Thymus (tissue), 11 donors: ENCODE measurements at regions not wholly inside any gene's neighbourhood (a gene's known extent, or its start where the extent isn't known, plus 50 kb on each side); places are given as distances from the start of the nearest gene placed in this dataset.

ENCODE experiments used
- DNase-seq, 9 donors: peaks; one replicate each; pipeline ENCODE4 v3.0.0-alpha.2; 2013; ENCODE audit warnings: low spot score in 9 of 9, low read depth in 6 of 9, missing footprints in 1 of 9
- H3K27ac ChIP-seq, 2 donors: one replicate each; pipeline ENCODE4 v1.5.1; 2013; ENCODE audit warnings: control low read depth in 1 of 2, low read depth in 1 of 2, low read length in 1 of 2, mild to moderate bottlenecking in 1 of 2, moderate library complexity in 1 of 2
- H3K27me3 ChIP-seq, 2 donors: one replicate each; pipeline ENCODE4 v1.5.1; 2013; ENCODE audit warnings: low read length in 1 of 2; ENCODE audit not compliant: control insufficient read depth in 2 of 2, insufficient read depth in 1 of 2
- H3K36me3 ChIP-seq, 2 donors: one replicate each; pipeline ENCODE4 v1.5.1; 2013; ENCODE audit warnings: low read length in 1 of 2, mild to moderate bottlenecking in 1 of 2, moderate library complexity in 1 of 2; ENCODE audit not compliant: control insufficient read depth in 2 of 2, insufficient read depth in 2 of 2
- H3K4me1 ChIP-seq, 2 donors: one replicate each; pipeline ENCODE4 v1.5.1; 2013; ENCODE audit warnings: low read length in 2 of 2; ENCODE audit not compliant: control insufficient read depth in 2 of 2, insufficient read depth in 2 of 2
- H3K4me3 ChIP-seq, 2 donors: one replicate each; pipeline ENCODE4 v1.5.1; 2013; ENCODE audit warnings: low read length in 2 of 2, control low read depth in 1 of 2, mild to moderate bottlenecking in 1 of 2
- H3K9me3 ChIP-seq, 2 donors: one replicate each; pipeline ENCODE4 v1.5.1; 2013; ENCODE audit warnings: low read length in 1 of 2, mild to moderate bottlenecking in 1 of 2; ENCODE audit not compliant: control insufficient read depth in 2 of 2, insufficient read depth in 1 of 2
- WGBS: extraction: QIAGEN DNeasy Blood & Tissue Kit; methylation state at CpG from one replicate; pipeline ENCODE4 v1.1.7; 2013; 5-methylcytosine and 5-hydroxymethylcytosine counted together
- donor health status: healthy.

- no peak overlapping the region for H3K27ac ChIP-seq
- no peak overlapping the region for H3K4me3 ChIP-seq
- no peaks in the 10 kb centered on the region for H3K4me1 ChIP-seq
- no peak for DNase-seq
- no peaks in the 10 kb centered on the region for H3K27me3 ChIP-seq
- H3K36me3 ChIP-seq: no peaks in the 10 kb centered on the region
- 66% methylated on average over 4 of the region's 4 CpGs for WGBS
- no peaks in the 10 kb centered on the region for H3K9me3 ChIP-seq
Measured at GRCh38 chrX:113470166-113470565, 629.5 kb upstream of the AMOT start.

- no peaks in the 10 kb centered on the region for H3K4me1 ChIP-seq
- H3K4me3 ChIP-seq: no peak overlapping the region
- WGBS: 92% methylated on average over 2 of the region's 2 CpGs
- no peaks in the 10 kb centered on the region for H3K9me3 ChIP-seq
- H3K36me3 ChIP-seq: no peaks in the 10 kb centered on the region
- H3K27ac ChIP-seq: no peak overlapping the region
- no peak for DNase-seq
- H3K27me3 ChIP-seq: no peaks in the 10 kb centered on the region
Measured at GRCh38 chrX:113457719-113458118, 617.1 kb upstream of the AMOT start.

GRCh38 chrX:113455582-113455981 is 615.0 kb upstream of the AMOT start:
- no peaks in the 10 kb centered on the region for H3K36me3 ChIP-seq
- H3K27ac ChIP-seq: no peak overlapping the region
- H3K4me3 ChIP-seq: no peak overlapping the region
- no peaks in the 10 kb centered on the region for H3K9me3 ChIP-seq
- no peaks in the 10 kb centered on the region for H3K27me3 ChIP-seq
- no peaks in the 10 kb centered on the region for H3K4me1 ChIP-seq
- no peak for DNase-seq

- WGBS: 100% methylated on average over 1 of the region's 1 CpG
- Histone ChIP-seq H3K36me3 (no peaks in the 10 kb centered on the region), H3K27ac (no peak overlapping the region), H3K4me1 (no peaks in the 10 kb centered on the region), H3K4me3 (no peak overlapping the region), H3K9me3 (no peaks in the 10 kb centered on the region), H3K27me3 (no peaks in the 10 kb centered on the region)
- DNase-seq: no peak
Measured at GRCh38 chrX:113429011-113429410, 588.4 kb upstream of the AMOT start.

- WGBS: 97% methylated on average over 4 of the region's 4 CpGs
- no peaks in the 10 kb centered on the region for H3K4me1 ChIP-seq
- H3K4me3 ChIP-seq: no peak overlapping the region
- no peaks in the 10 kb centered on the region for H3K9me3 ChIP-seq
- DNase-seq: no peak
- no peak overlapping the region for H3K27ac ChIP-seq
- no peaks in the 10 kb centered on the region for H3K36me3 ChIP-seq
- no peaks in the 10 kb centered on the region for H3K27me3 ChIP-seq
Measured at GRCh38 chrX:113422323-113422722, 581.7 kb upstream of the AMOT start.

GRCh38 chrX:113421432-113421831 is 580.8 kb upstream of the AMOT start:
- Histone ChIP-seq H3K4me1 (no peaks in the 10 kb centered on the region), H3K4me3 (no peak overlapping the region), H3K27ac (no peak overlapping the region), H3K36me3 (no peaks in the 10 kb centered on the region), H3K27me3 (no peaks in the 10 kb centered on the region), H3K9me3 (no peaks in the 10 kb centered on the region)
- 93% methylated on average over 1 of the region's 1 CpG for WGBS
- DNase-seq: no peak

GRCh38 chrX:113412106-113412505 is 571.5 kb upstream of the AMOT start:
- Histone ChIP-seq H3K4me1 (no peaks in the 10 kb centered on the region), H3K36me3 (no peaks in the 10 kb centered on the region), H3K9me3 (no peaks in the 10 kb centered on the region), H3K27ac (no peak overlapping the region), H3K27me3 (no peaks in the 10 kb centered on the region), H3K4me3 (no peak overlapping the region)
- DNase-seq: no peak
- WGBS: 92% methylated on average over 1 of the region's 1 CpG

GRCh38 chrX:113408843-113409242 is 568.2 kb upstream of the AMOT start:
- no peak overlapping the region for H3K4me3 ChIP-seq
- no peak for DNase-seq
- H3K27ac ChIP-seq: no peak overlapping the region
- H3K9me3 ChIP-seq: peaks cover 0 to 1% of the 10 kb centered on the region in 2 donors
- no peaks in the 10 kb centered on the region for H3K36me3 ChIP-seq
- WGBS: 94% methylated on average over 3 of the region's 3 CpGs
- H3K4me1 ChIP-seq: no peaks in the 10 kb centered on the region
- no peaks in the 10 kb centered on the region for H3K27me3 ChIP-seq

- no peak for DNase-seq
- H3K9me3 ChIP-seq: peaks cover 0 to 4% of the 10 kb centered on the region in 2 donors
- no peak overlapping the region for H3K27ac ChIP-seq
- no peak overlapping the region for H3K4me3 ChIP-seq
- 97% methylated on average over 2 of the region's 2 CpGs for WGBS
- H3K27me3 ChIP-seq: no peaks in the 10 kb centered on the region
- H3K36me3 ChIP-seq: no peaks in the 10 kb centered on the region
- no peaks in the 10 kb centered on the region for H3K4me1 ChIP-seq
Measured at GRCh38 chrX:113400193-113400704, 559.6 kb upstream of the AMOT start.
